ENCODE measurements at regions not wholly inside any gene's neighbourhood (a gene's known extent, or its start where the extent isn't known, plus 50 kb on each side); places are given as distances from the start of the nearest gene placed in this dataset.

DNA sequence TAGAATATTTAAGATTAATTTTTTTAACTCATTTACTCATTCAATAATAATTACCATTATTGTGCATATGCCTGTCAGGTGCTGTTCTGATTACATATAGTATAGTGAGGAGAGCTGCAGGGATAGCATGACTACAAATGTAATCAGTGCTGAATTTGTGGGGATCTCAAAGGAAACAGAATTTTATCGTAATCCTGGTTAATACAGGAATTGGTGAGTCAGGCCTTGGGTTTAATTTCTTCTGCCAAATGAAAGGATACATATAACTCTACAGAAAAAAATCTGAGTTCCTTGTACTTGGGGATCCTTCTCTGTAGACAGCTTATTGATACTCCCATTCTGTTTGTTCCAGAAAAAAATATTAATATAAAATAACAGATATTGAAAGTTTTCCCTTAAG is 297.2 kb downstream of the GJA1 start:
- TF ChIP-seq, protein P1, sequence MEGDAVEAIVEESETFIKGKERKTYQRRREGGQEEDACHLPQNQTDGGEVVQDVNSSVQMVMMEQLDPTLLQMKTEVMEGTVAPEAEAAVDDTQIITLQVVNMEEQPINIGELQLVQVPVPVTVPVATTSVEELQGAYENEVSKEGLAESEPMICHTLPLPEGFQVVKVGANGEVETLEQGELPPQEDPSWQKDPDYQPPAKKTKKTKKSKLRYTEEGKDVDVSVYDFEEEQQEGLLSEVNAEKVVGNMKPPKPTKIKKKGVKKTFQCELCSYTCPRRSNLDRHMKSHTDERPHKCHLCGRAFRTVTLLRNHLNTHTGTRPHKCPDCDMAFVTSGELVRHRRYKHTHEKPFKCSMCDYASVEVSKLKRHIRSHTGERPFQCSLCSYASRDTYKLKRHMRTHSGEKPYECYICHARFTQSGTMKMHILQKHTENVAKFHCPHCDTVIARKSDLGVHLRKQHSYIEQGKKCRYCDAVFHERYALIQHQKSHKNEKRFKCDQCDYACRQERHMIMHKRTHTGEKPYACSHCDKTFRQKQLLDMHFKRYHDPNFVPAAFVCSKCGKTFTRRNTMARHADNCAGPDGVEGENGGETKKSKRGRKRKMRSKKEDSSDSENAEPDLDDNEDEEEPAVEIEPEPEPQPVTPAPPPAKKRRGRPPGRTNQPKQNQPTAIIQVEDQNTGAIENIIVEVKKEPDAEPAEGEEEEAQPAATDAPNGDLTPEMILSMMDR (IDR thresholded peaks at IDR 0.05; ENCODE audit: low read depth, low read length, poor library complexity, severe bottlenecking), result no peak
- TF ChIP-seq EZH2phosphoT487 (IDR thresholded peaks at IDR 0.05; ENCODE audit: borderline replicate concordance, low read length), result no peak

All from DOHH2 (cell line).